ENCODE measurements at regions not wholly inside any gene's neighbourhood (a gene's known extent, or its start where the extent isn't known, plus 50 kb on each side); places are given as distances from the start of the nearest gene placed in this dataset.
A peak's percentile ranks its signal among the peaks of the same experiment; 100 is the strongest.

- TF ChIP-seq, protein P1, sequence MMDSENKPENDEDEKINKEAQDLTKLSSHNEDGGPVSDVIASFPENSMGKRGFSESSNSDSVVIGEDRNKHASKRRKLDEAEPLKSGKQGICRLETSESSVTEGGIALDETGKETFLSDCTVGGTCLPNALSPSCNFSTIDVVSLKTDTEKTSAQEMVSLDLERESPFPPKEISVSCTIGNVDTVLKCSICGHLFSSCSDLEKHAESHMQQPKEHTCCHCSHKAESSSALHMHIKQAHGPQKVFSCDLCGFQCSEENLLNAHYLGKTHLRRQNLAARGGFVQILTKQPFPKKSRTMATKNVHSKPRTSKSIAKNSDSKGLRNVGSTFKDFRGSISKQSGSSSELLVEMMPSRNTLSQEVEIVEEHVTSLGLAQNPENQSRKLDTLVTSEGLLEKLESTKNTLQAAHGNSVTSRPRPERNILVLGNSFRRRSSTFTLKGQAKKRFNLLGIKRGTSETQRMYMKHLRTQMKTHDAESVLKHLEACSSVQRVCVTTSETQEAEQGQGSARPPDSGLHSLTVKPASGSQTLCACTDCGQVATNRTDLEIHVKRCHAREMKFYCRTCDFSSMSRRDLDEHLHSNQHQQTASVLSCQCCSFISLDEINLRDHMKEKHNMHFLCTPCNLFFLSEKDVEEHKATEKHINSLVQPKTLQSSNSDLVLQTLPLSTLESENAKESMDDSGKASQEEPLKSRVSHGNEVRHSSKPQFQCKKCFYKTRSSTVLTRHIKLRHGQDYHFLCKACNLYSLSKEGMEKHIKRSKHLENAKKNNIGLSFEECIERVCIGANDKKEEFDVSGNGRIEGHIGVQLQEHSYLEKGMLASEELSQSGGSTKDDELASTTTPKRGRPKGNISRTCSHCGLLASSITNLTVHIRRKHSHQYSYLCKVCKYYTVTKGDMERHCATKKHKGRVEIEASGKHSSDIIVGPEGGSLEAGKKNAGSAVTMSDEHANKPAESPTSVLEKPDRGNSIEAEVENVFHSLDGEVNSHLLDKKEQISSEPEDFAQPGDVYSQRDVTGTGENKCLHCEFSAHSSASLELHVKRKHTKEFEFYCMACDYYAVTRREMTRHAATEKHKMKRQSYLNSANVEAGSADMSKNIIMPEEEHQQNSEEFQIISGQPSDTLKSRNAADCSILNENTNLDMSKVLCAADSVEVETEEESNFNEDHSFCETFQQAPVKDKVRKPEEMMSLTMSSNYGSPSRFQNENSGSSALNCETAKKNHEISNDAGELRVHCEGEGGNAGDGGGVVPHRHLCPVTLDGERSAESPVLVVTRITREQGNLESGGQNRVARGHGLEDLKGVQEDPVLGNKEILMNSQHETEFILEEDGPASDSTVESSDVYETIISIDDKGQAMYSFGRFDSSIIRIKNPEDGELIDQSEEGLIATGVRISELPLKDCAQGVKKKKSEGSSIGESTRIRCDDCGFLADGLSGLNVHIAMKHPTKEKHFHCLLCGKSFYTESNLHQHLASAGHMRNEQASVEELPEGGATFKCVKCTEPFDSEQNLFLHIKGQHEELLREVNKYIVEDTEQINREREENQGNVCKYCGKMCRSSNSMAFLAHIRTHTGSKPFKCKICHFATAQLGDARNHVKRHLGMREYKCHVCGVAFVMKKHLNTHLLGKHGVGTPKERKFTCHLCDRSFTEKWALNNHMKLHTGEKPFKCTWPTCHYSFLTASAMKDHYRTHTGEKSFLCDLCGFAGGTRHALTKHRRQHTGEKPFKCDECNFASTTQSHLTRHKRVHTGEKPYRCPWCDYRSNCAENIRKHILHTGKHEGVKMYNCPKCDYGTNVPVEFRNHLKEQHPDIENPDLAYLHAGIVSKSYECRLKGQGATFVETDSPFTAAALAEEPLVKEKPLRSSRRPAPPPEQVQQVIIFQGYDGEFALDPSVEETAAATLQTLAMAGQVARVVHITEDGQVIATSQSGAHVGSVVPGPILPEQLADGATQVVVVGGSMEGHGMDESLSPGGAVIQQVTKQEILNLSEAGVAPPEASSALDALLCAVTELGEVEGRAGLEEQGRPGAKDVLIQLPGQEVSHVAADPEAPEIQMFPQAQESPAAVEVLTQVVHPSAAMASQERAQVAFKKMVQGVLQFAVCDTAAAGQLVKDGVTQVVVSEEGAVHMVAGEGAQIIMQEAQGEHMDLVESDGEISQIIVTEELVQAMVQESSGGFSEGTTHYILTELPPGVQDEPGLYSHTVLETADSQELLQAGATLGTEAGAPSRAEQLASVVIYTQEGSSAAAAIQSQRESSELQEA (CRISPR knock-in tag; IDR thresholded peaks at IDR 0.05; ENCODE audit: not compliant biosample characterization), result no peak
- no peak for TF ChIP-seq RORA (CRISPR knock-in tag; IDR thresholded peaks at IDR 0.05)
- TF ChIP-seq, protein P2, sequence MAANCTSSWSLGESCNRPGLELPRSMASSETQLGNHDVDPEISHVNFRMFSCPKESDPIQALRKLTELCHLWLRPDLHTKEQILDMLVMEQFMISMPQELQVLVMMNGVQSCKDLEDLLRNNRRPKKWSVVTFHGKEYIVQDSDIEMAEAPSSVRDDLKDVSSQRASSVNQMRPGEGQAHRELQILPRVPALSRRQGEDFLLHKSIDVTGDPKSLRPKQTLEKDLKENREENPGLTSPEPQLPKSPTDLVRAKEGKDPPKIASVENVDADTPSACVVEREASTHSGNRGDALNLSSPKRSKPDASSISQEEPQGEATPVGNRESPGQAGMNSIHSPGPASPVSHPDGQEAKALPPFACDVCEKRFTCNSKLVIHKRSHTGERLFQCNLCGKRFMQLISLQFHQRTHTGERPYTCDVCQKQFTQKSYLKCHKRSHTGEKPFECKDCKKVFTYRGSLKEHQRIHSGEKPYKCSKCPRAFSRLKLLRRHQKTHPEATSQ (CRISPR knock-in tag; IDR thresholded peaks at IDR 0.05; ENCODE audit: borderline replicate concordance), result no peak
- TF ChIP-seq, protein P3, sequence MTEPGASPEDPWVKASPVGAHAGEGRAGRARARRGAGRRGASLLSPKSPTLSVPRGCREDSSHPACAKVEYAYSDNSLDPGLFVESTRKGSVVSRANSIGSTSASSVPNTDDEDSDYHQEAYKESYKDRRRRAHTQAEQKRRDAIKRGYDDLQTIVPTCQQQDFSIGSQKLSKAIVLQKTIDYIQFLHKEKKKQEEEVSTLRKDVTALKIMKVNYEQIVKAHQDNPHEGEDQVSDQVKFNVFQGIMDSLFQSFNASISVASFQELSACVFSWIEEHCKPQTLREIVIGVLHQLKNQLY (CRISPR knock-in tag; IDR thresholded peaks at IDR 0.05), result no peak
- TF ChIP-seq, protein P4, sequence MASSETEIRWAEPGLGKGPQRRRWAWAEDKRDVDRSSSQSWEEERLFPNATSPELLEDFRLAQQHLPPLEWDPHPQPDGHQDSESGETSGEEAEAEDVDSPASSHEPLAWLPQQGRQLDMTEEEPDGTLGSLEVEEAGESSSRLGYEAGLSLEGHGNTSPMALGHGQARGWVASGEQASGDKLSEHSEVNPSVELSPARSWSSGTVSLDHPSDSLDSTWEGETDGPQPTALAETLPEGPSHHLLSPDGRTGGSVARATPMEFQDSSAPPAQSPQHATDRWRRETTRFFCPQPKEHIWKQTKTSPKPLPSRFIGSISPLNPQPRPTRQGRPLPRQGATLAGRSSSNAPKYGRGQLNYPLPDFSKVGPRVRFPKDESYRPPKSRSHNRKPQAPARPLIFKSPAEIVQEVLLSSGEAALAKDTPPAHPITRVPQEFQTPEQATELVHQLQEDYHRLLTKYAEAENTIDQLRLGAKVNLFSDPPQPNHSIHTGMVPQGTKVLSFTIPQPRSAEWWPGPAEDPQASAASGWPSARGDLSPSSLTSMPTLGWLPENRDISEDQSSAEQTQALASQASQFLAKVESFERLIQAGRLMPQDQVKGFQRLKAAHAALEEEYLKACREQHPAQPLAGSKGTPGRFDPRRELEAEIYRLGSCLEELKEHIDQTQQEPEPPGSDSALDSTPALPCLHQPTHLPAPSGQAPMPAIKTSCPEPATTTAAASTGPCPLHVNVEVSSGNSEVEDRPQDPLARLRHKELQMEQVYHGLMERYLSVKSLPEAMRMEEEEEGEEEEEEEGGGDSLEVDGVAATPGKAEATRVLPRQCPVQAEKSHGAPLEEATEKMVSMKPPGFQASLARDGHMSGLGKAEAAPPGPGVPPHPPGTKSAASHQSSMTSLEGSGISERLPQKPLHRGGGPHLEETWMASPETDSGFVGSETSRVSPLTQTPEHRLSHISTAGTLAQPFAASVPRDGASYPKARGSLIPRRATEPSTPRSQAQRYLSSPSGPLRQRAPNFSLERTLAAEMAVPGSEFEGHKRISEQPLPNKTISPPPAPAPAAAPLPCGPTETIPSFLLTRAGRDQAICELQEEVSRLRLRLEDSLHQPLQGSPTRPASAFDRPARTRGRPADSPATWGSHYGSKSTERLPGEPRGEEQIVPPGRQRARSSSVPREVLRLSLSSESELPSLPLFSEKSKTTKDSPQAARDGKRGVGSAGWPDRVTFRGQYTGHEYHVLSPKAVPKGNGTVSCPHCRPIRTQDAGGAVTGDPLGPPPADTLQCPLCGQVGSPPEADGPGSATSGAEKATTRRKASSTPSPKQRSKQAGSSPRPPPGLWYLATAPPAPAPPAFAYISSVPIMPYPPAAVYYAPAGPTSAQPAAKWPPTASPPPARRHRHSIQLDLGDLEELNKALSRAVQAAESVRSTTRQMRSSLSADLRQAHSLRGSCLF (CRISPR knock-in tag; IDR thresholded peaks at IDR 0.05; ENCODE audit: borderline replicate concordance), result no peak
- TF ChIP-seq KDM5A (IDR thresholded peaks at IDR 0.05; ENCODE audit: borderline replicate concordance, low read length), result no peak
- no peak for TF ChIP-seq AGO1 (IDR thresholded peaks at IDR 0.05; ENCODE audit: low read depth, low read length, poor library complexity, severe bottlenecking)
- no peak for TF ChIP-seq ZNF263 (CRISPR knock-in tag; IDR thresholded peaks at IDR 0.05)
- no peak for TF ChIP-seq ATM (IDR thresholded peaks at IDR 0.05; ENCODE audit: borderline replicate concordance)
- peak; percentile 72 for TF ChIP-seq NR2C2 (CRISPR knock-in tag; IDR thresholded peaks at IDR 0.05; ENCODE audit: borderline replicate concordance)
- peak; percentile 36; the same call in 1 of the 2 replicates for TF ChIP-seq ERF (CRISPR knock-in tag; IDR thresholded peaks at IDR 0.05)
- no peak for TF ChIP-seq ZFP36 (IDR thresholded peaks at IDR 0.05; ENCODE audit: borderline replicate concordance, low read depth, low read length, partially characterized antibody)
Observed at GRCh38 chr16:59210955-59211541, 476.9 kb upstream of the GOT2 start (continued).

Measured in HepG2 (cell line).